Esophagus (tissue), 2 donors: ENCODE measurements at regions not wholly inside any gene's neighbourhood (a gene's known extent, or its start where the extent isn't known, plus 50 kb on each side); places are given as distances from the start of the nearest gene placed in this dataset.
"Not testable (repeated sequence)": the region's sequence is repeated elsewhere in the genome, so short reads cannot be mapped to it uniquely, and the experiment has no call there.

Experiments
- H3K27ac ChIP-seq, 2 donors: one replicate each; pipeline ENCODE4 v1.5.1; 2013; ENCODE audit warnings: low read depth in 2 of 2, mild to moderate bottlenecking in 2 of 2, inconsistent platforms in 1 of 2, low read length in 1 of 2, moderate library complexity in 1 of 2
- H3K27me3 ChIP-seq, 2 donors: one replicate each; pipeline ENCODE4 v1.6.1; 2013; ENCODE audit warnings: low read length in 2 of 2, control low read depth in 1 of 2, mild to moderate bottlenecking in 1 of 2; ENCODE audit not compliant: insufficient read depth in 2 of 2, control insufficient read depth in 1 of 2
- H3K36me3 ChIP-seq, 2 donors: one replicate each; pipeline ENCODE4 v1.6.1; 2013; ENCODE audit warnings: low read length in 1 of 2; ENCODE audit not compliant: control insufficient read depth in 2 of 2, insufficient read depth in 2 of 2
- H3K4me1 ChIP-seq, 2 donors: one replicate each; pipeline ENCODE4 v1.6.1; 2013; ENCODE audit warnings: low read length in 1 of 2; ENCODE audit not compliant: control insufficient read depth in 2 of 2, insufficient read depth in 2 of 2
- H3K4me3 ChIP-seq, 2 donors: one replicate each; pipeline ENCODE4 v1.5.1; 2013; ENCODE audit warnings: low read length in 2 of 2, mild to moderate bottlenecking in 2 of 2, low read depth in 1 of 2, moderate library complexity in 1 of 2
- H3K9me3 ChIP-seq, 2 donors: one replicate each; pipeline ENCODE4 v1.6.1; 2013; ENCODE audit warnings: mild to moderate bottlenecking in 2 of 2, low read depth in 1 of 2, low read length in 1 of 2, moderate library complexity in 1 of 2; ENCODE audit not compliant: control insufficient read depth in 2 of 2, insufficient read depth in 1 of 2
- WGBS, 2 donors: extraction: QIAGEN DNeasy Blood & Tissue Kit; methylation state at CpG; one replicate each; pipeline ENCODE4 v1.1.7; 2013; 5-methylcytosine and 5-hydroxymethylcytosine counted together
- donor health status: healthy with polysubstance abuse.
- donor health status: Bipolar disorder and iron deficiency.

DNA sequence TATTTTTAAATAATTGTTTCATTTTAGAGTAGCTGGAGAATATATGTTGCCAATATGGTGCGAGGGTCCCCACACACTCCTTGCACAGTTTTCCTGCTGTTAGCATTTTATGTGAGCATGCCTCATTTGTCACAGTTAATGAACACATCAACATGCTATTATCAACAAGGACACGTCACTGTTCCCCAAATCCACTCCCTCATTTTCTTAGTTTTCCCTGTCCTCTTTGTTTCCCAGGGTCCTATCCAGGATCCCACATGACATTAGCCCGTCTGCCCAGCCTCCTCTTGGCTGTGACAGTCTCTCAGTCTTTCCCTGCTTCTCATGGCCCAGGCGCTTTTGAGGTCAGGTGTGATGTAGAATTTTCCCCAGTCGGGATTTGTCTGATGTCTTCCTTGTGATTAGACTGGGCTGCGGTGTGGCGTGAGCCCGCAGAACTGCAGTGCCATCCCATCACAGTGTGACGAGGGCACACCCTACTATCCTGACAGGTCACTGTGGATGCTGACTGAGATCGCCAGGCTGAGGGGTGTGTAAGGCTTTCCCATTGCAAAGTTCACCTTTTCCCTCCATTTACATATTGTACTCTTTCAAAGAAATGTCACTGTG, 450.6 kb upstream of the B3GAT1 start:
- no peaks in the 10 kb centered on the region for H3K36me3 ChIP-seq
- H3K9me3 ChIP-seq = peaks cover 0 to 8% of the 10 kb centered on the region in 2 donors
- no peaks in the 10 kb centered on the region for H3K27me3 ChIP-seq
- no peaks in the 10 kb centered on the region for H3K4me1 ChIP-seq
- H3K27ac ChIP-seq = no peak overlapping the region
- H3K4me3 ChIP-seq = no peak overlapping the region
- WGBS, 2 donors = 58 to 63% methylated on average over 10 of the region's 10 CpGs

DNA sequence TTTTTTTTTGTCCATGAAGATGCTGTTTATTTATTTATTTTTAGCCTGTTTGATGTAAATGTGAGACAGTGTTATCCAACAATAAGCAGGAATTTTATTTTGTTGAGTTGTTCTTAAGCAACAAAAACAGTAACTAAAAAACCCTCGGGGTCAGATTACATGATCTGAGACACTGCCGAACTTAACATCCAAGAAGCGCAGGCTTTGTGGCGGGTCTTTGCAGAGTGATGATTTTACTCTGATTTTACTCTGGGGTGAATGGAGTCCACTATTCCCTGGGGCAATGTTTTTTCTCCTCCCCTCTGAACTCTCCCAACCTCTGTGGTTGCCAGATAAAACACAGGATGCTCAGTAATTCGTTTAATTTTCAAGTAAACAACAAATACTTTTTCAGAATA, 450.1 kb upstream of the B3GAT1 start:
- Histone ChIP-seq H3K27ac (no peak overlapping the region), H3K4me1 (no peaks in the 10 kb centered on the region)
- 33 to 50% methylated on average over 5 of the region's 5 CpGs for WGBS, 2 donors

DNA sequence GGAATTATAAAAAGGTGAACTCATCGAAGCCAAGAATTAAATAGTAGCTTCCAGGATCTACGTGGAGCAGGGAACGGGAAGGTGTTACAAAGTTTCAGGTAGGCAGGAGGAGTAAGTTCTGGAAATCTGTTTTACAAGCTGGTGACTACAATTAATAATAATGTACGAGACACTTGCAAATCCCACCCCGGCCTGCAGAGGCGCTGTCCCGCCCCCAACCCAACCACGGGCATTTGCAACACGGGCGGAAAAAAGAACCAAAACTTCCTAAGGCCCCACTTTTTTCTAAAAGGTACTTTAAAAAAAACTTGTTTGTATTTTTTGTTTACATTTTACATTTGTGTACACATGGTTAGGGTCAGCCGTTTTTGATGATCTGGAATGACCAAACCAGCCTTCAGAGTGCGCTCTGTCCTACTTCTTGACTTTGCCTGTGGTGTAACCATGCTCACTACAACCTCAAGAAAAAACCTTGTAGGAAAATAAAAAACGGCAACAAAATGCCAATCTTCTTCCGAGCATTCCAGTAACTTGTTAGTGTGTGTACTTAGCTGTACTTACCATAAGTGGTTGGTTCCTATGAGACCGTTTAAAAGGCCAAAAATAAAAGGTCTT, 449.6 kb upstream of the B3GAT1 start:
- H3K27me3 ChIP-seq = no peaks in the 10 kb centered on the region
- H3K9me3 ChIP-seq = peaks cover 0 to 10% of the 10 kb centered on the region in 2 donors
- H3K4me3 ChIP-seq = no peak overlapping the region
- H3K27ac ChIP-seq = no peak overlapping the region
- no peaks in the 10 kb centered on the region for H3K36me3 ChIP-seq
- WGBS, 2 donors = 77% methylated on average over 15 of the region's 15 CpGs
- no peaks in the 10 kb centered on the region for H3K4me1 ChIP-seq

More for the DNA sequence above, 450.1 kb upstream of the B3GAT1 start:
- Histone ChIP-seq H3K4me3 (no peak overlapping the region), H3K27me3 (no peaks in the 10 kb centered on the region), H3K36me3 (no peaks in the 10 kb centered on the region), H3K9me3 (peaks cover 0 to 8% of the 10 kb centered on the region in 2 donors)

DNA sequence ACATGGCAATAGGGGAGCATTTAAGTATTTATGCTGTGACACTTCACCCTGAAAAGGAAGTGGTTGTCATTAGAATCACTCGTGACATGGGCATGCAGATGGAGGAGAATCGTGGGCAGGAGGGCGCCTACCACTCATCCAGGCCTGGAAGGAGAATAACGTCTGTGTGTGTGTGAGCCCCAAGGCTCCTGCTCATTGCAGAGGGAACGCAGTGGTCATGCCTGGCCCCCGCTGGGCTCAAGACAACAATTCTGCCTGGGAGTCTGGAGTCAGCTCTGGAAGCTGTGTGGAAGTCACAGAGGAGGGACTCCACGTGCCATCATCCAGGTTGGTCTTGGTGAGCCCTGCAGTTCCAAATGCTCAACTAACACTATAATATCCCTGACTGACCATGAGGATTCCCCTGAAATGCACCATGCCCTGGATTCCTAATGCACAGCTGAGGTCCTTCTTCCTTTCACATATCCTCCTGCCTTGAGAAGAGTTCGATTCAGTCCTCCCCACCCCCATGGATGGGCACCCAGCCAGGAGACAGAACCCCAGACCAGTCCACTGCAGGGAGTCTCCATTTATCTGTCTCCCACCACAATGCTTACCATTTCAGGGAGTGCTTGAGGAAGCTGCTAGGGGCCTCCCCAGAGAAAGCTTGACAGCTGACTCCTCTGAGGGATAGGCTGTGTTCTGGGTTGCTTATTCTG, 446.9 kb upstream of the B3GAT1 start:
- no peak overlapping the region for H3K27ac ChIP-seq
- peaks cover 4 to 10% of the 10 kb centered on the region in 2 donors for H3K9me3 ChIP-seq
- H3K27me3 ChIP-seq = no peaks in the 10 kb centered on the region
- no peaks in the 10 kb centered on the region for H3K4me1 ChIP-seq
- H3K36me3 ChIP-seq = no peaks in the 10 kb centered on the region
- no peak overlapping the region for H3K4me3 ChIP-seq
- 73 to 74% methylated on average over 8 of the region's 8 CpGs for WGBS, 2 donors

DNA sequence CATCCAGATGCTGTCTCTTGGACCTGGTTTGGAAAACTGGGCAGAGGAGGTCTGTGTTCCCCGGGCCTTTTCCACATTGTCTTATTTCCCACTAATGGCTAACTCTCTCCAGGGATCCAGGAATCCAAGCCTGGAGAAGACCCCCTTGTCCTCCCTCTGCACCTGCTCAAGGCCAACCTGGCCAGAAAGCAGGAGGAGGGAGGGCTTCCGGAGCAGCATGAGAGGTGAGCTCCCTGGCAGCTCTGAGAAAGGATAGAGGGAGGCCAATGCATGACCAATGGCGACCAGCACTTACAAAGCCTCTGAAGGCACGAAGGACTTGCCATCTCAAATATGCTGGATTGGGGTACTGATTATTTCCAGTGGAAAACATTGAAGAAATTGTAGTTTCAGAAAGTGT, 445.0 kb upstream of the B3GAT1 start:
- Histone ChIP-seq H3K4me3 (no peak overlapping the region), H3K36me3 (no peaks in the 10 kb centered on the region), H3K27ac (no peak overlapping the region), H3K9me3 (peaks cover 4 to 10% of the 10 kb centered on the region in 2 donors), H3K4me1 (no peaks in the 10 kb centered on the region), H3K27me3 (no peaks in the 10 kb centered on the region)
- 77 to 83% methylated on average over 4 of the region's 4 CpGs for WGBS, 2 donors

DNA sequence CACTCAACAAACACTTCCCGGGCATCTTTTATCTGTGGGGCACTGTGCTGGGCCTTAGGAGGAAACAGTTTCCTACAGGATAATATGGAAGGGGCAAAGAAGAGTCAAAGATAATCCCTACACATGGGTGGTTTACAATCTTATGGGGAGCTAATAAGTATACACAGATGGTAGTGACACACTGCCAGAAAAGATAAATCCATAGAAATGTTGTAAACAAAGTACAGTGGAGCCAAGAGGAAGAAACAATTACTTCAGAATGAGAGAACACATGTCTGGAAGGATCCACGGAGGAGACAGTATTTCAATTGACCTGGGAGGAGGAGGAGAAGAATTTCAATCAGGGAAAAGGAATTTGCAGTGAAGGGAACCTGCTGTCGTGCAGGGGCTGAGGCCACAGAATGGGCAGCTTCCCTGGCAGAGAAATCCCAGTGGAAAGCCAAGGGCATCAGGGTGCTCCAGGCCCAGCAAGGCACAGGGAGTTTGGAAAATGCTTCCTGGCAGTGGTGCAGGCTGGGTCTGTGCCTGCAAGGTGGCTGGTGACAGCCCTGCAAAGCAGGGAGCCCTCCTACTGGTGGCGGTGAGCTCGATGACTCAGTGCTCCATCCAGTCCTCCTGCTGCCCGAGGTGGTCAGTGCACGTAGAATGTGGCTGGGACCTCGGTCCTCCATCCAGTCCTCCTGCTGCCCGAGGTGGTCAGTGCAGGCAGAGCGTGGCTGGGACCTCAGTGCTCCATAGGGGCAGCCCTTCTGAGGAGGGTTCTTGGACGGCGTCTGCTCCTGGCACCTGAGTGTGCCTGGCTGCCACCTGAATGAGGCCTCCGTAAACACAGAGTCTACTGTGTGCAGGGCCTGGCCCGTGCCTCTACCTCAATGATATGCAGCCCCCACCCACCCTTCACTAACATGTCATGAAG, 444.3 kb upstream of the B3GAT1 start:
- Histone ChIP-seq H3K36me3 (no peaks in the 10 kb centered on the region), H3K9me3 (peaks cover 4 to 10% of the 10 kb centered on the region in 2 donors), H3K27me3 (no peaks in the 10 kb centered on the region), H3K27ac (no peak overlapping the region), H3K4me1 (no peaks in the 10 kb centered on the region), H3K4me3 (no peak overlapping the region)
- WGBS, 2 donors = 69 to 70% methylated on average over 14 of the region's 14 CpGs

DNA sequence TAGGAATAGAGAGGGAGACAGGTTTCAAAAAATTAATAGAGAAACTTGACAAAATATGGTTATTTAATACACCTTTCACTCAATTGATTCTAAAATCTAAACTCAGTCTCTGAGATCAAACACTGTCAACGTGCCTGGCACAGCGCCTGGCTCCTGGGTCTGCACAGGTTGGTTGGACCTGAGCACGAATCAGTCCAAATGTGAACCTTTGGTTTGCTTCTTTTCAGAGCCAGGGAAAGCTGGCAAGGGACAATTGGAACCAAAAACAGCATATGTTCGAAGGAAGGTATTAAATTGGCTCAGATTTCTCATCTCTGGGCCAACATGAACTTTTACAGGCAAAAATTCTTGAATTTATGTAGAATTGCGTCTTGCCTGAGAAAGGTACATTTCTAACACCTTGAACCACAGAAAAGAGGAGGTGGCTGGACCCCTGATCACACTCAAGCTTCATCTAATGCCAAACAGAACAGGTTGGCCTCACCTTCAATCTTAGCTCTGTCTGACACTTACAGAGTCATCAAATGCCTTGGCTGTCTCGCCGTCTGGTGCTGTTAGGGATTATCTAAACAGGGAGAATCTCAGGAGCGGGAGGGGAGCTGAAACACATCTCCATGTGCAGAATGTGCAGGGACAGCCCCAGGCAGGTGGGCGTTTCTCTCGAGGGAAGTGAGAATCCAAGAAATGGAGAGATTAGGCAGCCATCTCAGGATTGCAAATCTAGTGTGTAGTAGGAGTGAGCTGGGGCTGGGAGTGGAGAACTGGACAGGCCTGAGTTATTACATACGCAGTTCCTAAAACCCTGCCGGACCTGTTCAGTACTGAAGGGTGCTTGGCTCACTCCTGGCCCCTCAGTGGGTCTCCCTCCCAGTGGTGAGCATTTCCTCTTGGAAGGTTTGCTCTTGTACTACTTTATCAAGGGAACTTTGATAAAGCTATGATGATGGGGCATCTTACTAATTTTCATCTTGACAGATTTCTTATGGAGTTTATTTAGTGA, 442.2 kb upstream of the B3GAT1 start:
- H3K27ac ChIP-seq = no peak overlapping the region
- peaks cover 4 to 9% of the 10 kb centered on the region in 2 donors for H3K9me3 ChIP-seq
- no peaks in the 10 kb centered on the region for H3K4me1 ChIP-seq
- H3K36me3 ChIP-seq = no peaks in the 10 kb centered on the region
- no peaks in the 10 kb centered on the region for H3K27me3 ChIP-seq
- H3K4me3 ChIP-seq = no peak overlapping the region
- WGBS, 2 donors = 56 to 57% methylated on average over 12 of the region's 12 CpGs

DNA sequence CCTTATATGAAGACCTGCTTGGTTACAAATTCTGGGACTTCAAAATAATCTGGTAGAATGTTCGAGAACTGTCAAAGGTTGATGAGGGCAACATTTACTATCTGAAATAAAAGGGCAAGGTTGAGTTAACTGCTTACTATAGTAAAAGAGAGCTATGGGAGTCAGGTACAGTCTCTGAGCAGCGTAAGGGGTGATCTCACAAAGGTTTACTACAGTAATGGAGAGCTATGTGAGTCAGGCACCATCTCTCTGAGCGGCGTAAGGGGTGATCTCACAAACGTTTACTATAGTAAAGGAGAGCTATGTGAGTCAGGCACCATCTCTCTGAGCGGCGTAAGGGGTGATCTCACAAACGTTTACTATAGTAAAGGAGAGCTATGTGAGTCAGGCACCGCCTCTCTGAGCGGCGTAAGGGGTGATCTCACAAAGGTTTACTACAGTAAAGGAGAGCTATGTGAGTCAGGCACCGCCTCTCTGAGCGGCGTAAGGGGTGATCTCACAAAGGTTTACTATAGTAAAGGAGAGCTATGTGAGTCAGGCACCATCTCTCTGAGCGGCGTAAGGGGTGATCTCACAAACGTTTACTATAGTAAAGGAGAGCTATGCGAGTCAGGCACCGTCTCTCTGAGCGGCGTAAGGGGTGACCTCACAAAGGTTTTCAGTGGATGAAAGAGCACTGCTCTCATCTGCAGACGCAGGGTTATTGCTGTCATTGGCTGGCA, 439.6 kb upstream of the B3GAT1 start:
- H3K4me3 ChIP-seq = not testable (repeated sequence)

More for the DNA sequence above, 439.6 kb upstream of the B3GAT1 start:
- not testable (repeated sequence) for H3K27ac ChIP-seq, H3K9me3 ChIP-seq, H3K4me1 ChIP-seq, H3K36me3 ChIP-seq, H3K27me3 ChIP-seq
- WGBS, 2 donors = 59 to 68% methylated on average over 22 of the region's 22 CpGs
